NOMO-1 (cell line): ENCODE measurements at regions not wholly inside any gene's neighbourhood (a gene's known extent, or its start where the extent isn't known, plus 50 kb on each side); places are given as distances from the start of the nearest gene placed in this dataset.
A peak's percentile ranks its signal among the peaks of the same experiment; 100 is the strongest.

Experiments used
- DNase-seq, 2 experiments: peaks; one replicate each; lab custom pipeline; 2025; ENCODE audit not compliant: unreplicated experiment in 2 of 2; lab: John Stamatoyannopoulos, UW

- DNase-seq: no peak
These were observed 78.5 kb upstream of the PCBD1 start for GRCh38 chr10:70966646-70967553.

GRCh38 chr10:70967591-70968587 lies 79.5 kb upstream of the PCBD1 start:
- no peak for DNase-seq

DNA sequence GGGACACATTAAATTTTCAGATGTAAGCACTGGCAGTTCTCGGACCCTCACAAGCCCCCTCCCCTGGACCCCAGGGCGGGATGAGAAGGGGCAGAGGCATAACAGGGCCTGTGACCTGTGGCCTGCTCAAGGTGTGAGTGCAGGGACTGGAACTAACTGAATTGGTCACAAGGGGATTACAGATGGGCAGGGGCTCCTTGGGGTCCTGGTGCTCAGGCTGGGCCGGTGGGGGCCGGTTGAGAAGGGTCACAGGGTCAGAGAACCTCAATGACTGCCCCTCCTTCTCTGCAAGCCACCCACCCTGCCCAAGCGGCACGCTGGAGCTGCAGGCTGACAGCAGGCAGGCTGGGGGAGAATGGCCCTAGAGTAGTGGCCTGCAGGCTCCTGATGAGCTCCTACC lies 80.8 kb upstream of the PCBD1 start:
- no peak for DNase-seq

GRCh38 chr10:70970830-70971229 lies 82.5 kb upstream of the PCBD1 start:
- no peak for DNase-seq

GRCh38 chr10:70973275-70973674 lies 84.9 kb upstream of the PCBD1 start:
- DNase-seq: no peak

DNA sequence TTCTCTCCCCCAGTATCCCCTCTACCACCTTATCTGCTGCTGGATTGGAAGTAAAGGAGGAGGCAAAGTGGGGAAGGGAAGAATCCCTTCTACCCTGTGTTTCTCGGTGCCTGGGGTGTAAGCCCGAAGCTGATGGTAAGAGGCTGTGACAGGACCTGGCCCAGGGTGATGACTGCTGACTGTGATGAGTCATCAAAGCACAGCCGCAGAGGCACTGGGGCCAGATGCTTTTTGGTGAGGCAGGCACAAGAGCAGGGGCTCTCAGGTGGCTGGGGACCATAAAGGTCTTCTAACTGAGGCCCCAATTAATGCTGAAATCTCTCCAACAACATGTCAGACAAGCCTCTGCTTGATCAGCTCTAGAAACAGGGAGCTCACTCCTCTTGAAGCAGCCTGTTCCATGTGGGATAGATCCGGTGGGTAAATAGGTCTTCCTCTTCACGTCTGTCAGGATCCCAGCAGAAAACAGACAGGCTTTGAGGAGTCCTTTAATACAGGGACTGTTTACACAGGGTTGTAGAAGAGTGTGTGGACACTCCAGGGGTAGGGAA lies 86.1 kb upstream of the PCBD1 start:
- DNase-seq: no peak

- no peak for DNase-seq
These were observed 86.6 kb upstream of the PCBD1 start for GRCh38 chr10:70974920-70975319.

DNA sequence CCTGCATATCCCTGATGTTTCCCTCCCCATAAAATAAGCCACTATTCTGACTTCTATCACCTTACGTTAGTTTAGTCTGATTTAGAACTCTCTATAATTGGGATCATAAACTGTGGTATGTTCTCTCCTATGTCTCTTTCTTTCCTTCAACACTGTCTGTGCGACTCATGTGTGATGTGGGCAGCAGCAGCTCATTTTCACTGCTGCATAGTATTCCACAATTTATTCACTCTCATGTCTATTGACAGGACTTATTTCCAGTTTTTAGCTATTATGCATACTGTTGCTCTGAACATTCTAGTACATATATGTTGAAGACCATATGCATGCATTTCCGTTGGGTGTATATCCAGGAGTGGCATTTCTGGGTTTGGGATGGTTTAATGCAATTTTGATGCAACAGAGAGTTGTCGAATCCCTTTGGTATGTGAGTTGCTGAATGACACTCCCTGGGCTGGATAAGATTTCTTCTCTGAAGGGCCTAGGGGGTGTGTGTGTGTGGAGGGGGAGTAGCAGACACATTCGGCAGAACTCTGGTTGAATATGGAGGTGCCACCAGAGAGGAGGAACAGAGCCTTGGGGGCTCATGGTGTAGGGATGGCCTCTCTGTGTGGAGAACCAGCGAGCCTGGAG lies 87.8 kb upstream of the PCBD1 start:
- DNase-seq: no peak

- no peak for DNase-seq
These were observed 89.3 kb upstream of the PCBD1 start for GRCh38 chr10:70977625-70978024.

- DNase-seq: no peak
These were observed 89.8 kb upstream of the PCBD1 start for GRCh38 chr10:70978181-70978580.

GRCh38 chr10:70978816-70979480 lies 90.6 kb upstream of the PCBD1 start:
- DNase-seq: no peak

- no peak for DNase-seq
These were observed 92.3 kb upstream of the PCBD1 start for GRCh38 chr10:70980687-70981086.

GRCh38 chr10:70981171-70981836 lies 92.9 kb upstream of the PCBD1 start:
- DNase-seq: peak in 1 of 2 experiments; percentile 5

DNA sequence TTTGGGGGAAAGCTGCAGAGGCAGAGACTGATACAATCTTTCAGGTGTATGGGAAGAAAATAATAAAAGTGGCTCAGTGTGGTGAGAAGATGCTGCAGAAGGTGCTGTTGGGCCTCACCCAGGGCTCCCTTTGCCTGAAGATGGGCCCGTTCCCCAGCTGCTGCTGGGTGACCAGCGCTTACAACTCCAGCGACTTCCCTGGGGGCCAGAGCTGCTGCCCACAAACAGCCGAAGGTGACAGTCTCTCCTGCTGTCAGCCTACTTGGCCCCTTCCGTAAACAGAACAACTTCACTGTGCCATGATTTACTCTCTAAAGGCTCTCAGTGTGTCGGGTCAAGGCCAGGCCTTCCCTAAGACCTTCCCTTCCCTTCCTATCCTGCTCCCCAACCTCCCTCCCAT lies 93.6 kb upstream of the PCBD1 start:
- no peak for DNase-seq

DNA sequence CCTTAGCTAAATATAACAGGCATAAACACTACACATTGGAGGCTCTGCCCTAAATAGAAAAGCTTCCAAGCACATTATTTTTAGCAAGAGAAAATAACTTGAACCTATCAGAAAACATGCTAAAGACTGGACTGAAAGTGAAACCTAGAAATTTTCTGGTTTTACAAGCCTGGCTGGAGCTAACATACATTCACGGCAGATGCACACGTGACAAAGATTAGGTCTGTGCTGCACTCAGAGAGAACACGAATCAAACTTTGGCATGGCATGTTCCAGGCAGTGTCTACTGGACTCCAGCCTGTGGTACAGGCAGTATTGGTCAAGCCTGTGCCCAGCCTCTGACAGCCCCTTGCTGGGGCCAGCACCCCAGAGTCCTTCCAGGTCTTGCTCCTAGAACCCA lies 94.1 kb upstream of the PCBD1 start:
- DNase-seq: peak; percentile 20 to 24

DNA sequence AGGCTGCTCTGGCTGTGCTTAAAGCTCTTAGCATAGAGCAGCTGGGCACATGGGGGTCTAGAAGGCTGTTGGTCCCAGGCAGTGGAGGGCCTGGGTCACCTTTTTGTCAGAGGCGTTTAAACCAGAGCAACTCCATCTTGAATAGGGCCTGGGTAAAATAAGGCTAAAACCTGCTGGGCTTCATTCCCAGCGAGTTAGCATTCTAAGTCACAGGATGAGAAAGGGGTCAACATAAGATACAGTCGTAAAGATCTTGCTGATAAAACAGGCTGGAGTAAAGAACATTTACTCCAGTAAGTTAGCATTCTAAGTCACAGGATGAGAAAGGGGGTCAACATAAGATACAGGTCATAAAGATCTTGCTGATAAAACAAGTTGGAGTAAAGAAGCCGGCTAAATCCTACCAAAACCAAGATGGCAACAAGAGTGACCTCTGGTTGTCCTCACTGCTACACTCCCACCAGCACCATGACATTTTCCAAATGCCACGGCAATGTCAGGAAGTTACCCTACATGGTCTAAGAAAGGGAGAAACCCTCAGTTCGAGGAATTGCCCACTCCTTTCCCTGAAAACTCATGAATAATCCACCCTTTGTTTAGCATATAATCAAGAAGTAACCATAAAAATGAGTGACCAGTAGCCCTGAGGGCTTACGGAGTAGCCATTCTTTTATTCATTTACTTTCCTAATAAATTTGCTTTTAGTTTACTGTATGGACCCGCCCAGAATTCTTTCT lies 96.8 kb upstream of the PCBD1 start:
- no peak for DNase-seq

DNA sequence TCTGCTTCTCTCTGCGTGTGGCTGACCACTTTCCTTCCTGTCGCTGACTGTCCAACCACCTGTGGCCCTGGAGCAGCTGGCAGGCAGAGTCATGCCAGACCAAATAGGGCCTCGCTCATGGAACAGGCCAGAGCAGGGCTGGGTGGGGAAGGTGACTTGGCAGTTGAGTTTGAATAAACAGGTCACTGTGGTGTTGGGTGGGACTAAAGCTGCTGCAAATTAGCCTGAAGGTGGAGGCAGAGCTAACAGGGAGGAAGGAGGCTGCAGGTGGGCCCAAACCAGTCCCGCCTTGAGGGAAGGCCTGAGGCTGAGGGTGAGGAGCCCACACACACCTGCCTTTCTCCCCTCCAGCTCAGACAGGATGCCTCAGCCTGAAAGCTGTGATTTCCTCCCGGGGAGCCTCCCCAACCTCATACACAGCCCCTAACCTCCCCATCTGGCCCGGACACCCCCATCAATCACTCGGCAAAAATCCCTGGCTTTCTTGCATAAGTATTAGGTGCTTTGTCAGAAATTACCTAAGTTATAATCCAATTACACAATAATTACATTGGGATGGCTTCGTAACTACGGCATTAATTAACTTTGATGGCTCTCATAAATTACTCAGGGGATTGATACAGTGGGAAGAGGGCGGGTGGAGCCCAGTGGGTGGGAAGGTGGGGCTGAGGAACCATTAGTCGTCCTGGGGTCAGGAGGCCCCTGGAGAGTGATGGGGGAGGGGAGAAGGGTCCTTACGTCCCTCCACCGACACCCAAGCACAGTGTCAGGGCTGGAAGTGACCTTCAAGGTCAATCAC lies 97.7 kb upstream of the PCBD1 start:
- no peak for DNase-seq

DNA sequence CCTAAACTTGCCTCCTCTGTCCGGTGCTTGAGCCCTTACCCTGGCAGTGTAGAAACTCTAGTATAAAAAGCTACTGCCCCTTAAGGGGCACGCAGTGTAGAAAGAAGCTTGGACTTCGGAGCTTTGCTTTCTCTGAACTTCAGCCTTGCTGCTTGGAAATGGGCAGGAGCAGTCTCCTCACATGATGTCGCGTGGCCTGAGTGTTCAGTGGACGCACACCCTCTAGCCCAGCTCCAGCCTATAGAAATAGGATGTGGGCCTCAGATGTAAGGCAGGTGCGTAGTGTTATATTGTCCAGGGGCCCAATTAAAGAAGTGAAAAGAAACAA lies 98.2 kb upstream of the PCBD1 start:
- no peak for DNase-seq
